ENCODE measurements at regions not wholly inside any gene's neighbourhood (a gene's known extent, or its start where the extent isn't known, plus 50 kb on each side); places are given as distances from the start of the nearest gene placed in this dataset.

DNA sequence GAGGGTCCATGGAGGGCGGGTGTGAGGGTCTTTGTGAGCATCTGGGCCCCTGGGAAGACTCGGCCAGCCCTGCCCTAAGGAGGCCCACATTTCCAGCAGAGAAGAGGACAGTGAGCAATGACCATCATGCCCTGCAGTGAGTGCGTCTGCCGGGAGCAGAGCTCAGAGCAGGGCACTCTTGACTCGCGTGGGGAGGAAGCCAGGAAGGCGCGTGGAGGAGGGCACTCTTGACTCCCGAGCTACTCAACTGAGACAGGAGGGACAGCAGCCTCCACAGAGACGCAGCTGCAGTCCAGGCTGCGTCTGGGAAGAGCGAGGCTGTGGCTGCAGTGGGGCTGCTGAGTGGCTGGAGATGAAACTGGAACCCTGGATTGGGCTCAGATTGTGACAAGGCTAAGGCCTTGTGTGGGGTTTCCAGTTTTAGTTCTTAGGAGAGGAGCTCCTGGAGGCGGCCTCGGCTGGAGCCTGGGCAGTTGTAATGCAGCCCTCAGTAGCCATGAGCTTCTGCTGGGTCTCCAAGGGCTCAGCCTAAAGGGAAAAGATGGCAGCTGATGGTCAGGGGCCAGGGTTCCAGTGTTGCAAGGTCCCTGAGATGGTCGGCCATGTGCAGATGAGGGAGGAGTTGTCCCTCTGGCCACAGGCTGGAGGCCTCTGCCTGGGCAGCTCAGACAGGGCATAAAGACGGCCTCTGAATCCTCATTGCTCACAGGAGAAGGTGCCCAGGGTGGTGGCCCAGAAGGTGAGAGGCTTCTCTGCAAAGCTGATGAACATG is 264.7 kb upstream of the B3GAT1 start:
- Histone ChIP-seq H2BK20ac (ENCODE audit: low read length) (no peak overlapping the region), H3K18ac (ENCODE audit: extremely low read depth, low read length) (no peak overlapping the region), H3K4me1 (replicated peaks in 1 of 4; ENCODE audit: control insufficient read depth in 3 of 4, insufficient read depth in 4 of 4, low read length in 3 of 4) (no peaks in the 10 kb centered on the region), H3K23me2 (ENCODE audit: low read depth, low read length) (no peaks in the 10 kb centered on the region), H3K79me1 (ENCODE audit: low read depth, low read length) (no peaks in the 10 kb centered on the region), H4K8ac (ENCODE audit: extremely low read depth, insufficient read depth, low read length) (no peak overlapping the region), H4K91ac (replicated peaks; ENCODE audit: insufficient read length, low read length) (no peak overlapping the region), H3K27ac (ENCODE audit: low read depth, low read length) (no peak overlapping the region), H3K14ac (ENCODE audit: insufficient read length) (no peak overlapping the region), H3K9me3 (ENCODE audit: insufficient read depth in 2 of 2, low read depth in 1 of 2, low read length in 1 of 2) (no peaks in the 10 kb centered on the region), H3K23ac (ENCODE audit: insufficient read length) (no peak overlapping the region), H2BK15ac (ENCODE audit: low read length) (no peak overlapping the region), H3K56ac (replicated peaks; ENCODE audit: insufficient read length, low read depth, low read length) (no peak overlapping the region), H4K5ac (ENCODE audit: insufficient read length, low read depth, low read length) (no peak overlapping the region), H2BK12ac (ENCODE audit: low read depth, low read length) (no peak overlapping the region), H3K4me3 (ENCODE audit: extremely low read depth in 1 of 4, insufficient read depth in 2 of 4, low read depth in 3 of 4, low read length in 4 of 4) (no peak overlapping the region), H3K79me2 (ENCODE audit: control insufficient read depth in 1 of 2, insufficient read depth in 2 of 2, low read length in 2 of 2) (no peaks in the 10 kb centered on the region), H2AK5ac (ENCODE audit: low read depth, low read length) (no peak overlapping the region), H3K27me3 (replicated peaks in 1 of 4; ENCODE audit: control insufficient read depth in 3 of 4, extremely low read depth in 1 of 4, insufficient read depth in 3 of 4, low read length in 3 of 4) (no peaks in the 10 kb centered on the region), H3K4me2 (ENCODE audit: insufficient read depth in 1 of 2, low read depth in 2 of 2, low read length in 2 of 2) (no peak overlapping the region), H2BK120ac (replicated peaks; ENCODE audit: low read depth, low read length) (no peak overlapping the region), H3K36me3 (ENCODE audit: control insufficient read depth in 2 of 4, insufficient read depth in 4 of 4, low read length in 3 of 4) (no peaks in the 10 kb centered on the region), H3K9ac (replicated peaks in 1 of 4; ENCODE audit: extremely low read depth in 1 of 4, low read depth in 3 of 4, low read length in 3 of 4) (no peak overlapping the region), H3K4ac (replicated peaks; ENCODE audit: insufficient read length, low read depth, low read length) (no peak overlapping the region), H2AFZ (ENCODE audit: low read length) (no peak overlapping the region), H4K20me1 (replicated peaks in 1 of 2; ENCODE audit: control insufficient read depth in 1 of 2, insufficient read depth in 2 of 2, low read length in 2 of 2) (no peaks in the 10 kb centered on the region), H2BK5ac (ENCODE audit: low read depth, low read length) (no peak overlapping the region)
- 86% methylated on average over 16 of the region's 16 CpGs; no CpG with 5 or more reads in 1 of the 2 experiments for WGBS, 2 experiments (ENCODE audit: extremely low coverage in 1 of 2, insufficient coverage in 1 of 2, insufficient read length in 1 of 2, insufficient replicate concordance in 2 of 2, low coverage in 1 of 2, low lambda C conversion rate in 2 of 2, missing lambda C conversion rate in 1 of 2)
- no peak for TF ChIP-seq SUZ12 (IDR thresholded peaks at IDR 0.05; ENCODE audit: low read length)
- no peak for TF ChIP-seq FOSL1 (IDR thresholded peaks at IDR 0.05; ENCODE audit: insufficient read depth, low read depth, low read length)
- FAIRE-seq: no peak
- DNase-seq (ENCODE audit: low read depth in 1 of 2, low spot score in 2 of 2): no peak
- ChIA-PET CTCF (ENCODE audit: partially characterized antibody) (interaction anchor here (0.7 to 1.7 kb wide), 7 partner anchors 10 to 191 kb away, joined by 3 to 5 read pairs (median 4); no protein-coding TSS in a partner anchor), POLR2A (ENCODE audit: partially characterized antibody) (no interaction called here)
